HUDEP-2 (cell line): ENCODE measurements at regions not wholly inside any gene's neighbourhood (a gene's known extent, or its start where the extent isn't known, plus 50 kb on each side); places are given as distances from the start of the nearest gene placed in this dataset.

ENCODE experiments used
- DNase-seq, 76 experiments: peaks; one replicate each; lab custom pipeline; 2025; ENCODE audit not compliant: unreplicated experiment in 76 of 76; lab: John Stamatoyannopoulos, UW

DNA sequence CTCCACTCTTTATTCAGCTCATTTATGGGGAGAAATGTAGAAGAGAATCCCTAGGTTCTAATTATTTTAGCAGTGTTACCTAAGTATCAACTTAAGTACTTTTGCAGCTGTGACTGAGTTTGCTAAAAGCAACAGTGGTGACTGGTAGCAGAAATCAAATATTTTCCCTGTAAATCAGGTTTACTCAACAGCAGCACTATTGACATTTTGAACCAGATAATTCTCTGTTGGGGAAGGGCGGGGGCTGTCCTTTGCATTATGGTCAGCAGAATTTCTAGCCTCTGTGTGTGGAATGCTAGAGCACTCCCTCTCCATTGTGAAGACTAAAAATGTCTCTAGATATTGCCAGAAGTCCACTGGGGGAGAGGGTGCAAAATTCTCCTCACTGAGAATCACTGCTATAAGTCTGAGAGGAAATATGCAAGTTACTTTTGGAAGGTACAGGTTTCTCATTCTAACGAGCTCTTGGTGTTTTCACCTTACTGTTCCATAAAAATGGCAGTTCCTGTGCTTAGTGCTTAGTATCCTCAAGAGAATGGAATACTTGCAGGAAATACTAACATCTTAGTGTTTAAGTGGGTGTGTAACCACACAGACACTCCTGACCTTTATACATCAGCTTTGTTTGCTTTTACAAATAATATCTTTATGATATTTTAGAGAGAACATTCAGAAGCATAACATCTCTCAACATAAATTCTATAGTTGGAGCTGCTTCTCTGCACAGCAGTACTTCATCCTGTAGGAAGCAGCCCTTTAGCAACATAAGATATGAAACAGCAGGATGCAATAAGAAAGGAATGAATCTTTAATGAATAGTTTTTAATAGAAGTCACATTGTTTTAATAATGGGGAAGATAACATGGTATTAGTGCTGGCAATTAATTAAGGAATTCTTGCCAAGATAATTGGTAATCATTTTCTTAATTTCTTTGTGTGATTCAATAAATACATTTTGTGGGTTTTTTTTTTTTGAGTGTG, 246.5 kb upstream of the GOLIM4 start:
- no peak for DNase-seq

DNA sequence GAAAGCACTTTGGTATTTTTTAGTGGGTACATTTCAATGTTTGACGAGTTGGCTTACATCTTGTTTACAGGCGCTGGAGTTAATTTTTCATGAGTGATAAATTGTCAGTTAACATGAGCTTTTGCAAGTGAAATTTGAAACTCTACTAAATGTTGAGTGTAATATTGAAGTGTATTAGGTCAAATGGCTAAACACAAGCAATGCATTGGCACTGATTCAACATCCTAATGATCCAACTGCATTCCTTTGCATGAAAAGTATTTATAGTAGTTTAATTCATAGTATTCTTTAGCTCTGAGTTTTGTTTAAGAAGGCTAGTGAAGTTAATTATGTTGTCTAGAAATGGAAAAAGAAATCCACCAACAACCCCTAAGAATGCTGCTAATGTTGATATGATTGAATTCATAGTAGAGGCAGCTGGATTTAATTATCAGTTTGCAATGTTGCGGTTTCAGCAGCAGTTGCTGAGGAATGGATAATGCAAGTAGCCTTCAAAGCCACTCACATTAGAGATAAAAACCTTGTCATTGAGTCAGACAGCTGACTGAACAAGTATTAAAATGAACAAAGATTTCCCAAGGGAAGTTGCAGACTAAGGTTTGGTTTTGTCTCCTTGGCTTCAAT, 245.6 kb upstream of the GOLIM4 start:
- no peak for DNase-seq

DNA sequence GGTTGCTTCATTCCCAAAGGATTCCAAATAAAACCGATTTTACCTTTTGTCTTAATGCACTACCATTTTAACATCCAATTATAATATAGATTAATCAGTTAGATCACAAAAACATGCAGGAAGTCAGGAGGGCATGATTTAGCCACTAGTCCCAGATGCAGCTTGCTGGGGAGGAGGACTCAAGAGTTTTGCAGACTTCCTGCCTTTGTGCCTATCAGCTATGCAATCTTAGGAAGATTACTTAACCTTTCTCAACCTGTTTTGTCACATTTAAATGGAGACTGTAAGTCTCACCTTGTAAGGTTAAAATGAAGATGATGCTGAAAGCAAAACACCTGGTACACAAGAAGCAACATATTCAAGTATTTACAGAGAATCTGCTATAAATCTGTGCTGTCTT, 242.4 kb upstream of the GOLIM4 start:
- no peak for DNase-seq

DNA sequence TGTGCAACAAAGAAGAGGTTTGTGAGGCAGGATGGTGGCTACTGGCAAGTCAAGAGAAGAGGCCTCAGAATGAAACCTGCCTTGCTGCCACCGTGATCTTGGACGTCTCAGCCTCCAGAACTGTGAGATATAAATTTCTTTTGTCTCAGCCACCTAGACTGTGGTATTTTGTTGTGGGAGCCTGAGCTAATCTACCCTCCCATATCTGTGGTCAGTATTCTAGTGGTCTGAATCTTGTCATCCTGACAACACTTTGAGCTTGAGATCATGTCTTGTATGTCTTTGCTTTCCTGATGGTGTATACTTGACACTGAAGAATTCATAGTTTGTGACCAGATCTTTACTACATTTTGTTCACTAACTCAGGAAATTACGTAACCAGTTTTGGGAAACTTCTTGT, 240.6 kb upstream of the GOLIM4 start:
- DNase-seq: no peak

DNA sequence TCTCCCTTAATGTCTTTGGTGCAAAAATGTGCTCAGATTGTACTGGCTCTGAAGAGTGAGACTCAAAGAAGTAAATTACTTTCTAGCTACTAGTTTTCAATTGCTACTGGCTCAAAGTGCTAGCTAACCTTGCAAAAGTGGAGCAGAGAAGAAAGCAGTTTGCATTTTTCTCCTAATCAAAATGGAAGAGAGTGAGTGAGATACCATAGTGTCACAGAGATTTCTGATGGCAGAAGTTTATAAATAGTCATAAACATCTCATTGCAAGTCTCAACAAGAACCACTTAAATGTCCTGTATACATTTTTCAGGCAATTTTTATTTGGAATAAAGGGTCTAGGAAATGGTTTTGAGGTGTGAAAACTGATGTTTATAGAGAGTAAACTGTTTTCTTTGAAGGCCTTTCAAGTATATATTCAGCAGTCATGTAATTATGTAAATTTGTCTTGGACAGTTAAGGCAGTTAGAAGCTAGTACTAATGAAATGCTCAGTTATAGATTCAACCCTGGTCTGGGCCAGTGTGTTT, 237.7 kb upstream of the GOLIM4 start:
- no peak for DNase-seq

DNA sequence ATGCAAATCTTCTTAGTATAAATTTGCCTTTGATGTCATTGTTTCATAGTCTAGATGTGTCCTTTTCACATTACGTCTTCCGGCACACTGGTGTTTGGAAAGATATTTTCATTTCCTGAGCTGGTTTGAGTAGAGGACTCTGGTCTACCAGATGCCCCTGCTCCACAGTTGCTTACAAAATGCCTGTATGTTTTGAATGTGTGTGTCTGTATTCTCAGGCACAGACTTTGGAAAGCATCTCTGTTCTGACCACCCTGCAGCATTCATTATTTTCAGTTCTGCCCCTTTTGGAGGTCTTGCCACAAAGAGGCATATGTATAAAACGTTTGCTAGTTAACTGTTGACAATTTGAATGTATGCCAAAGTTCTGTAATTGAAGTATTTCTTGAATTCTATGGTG, 236.0 kb upstream of the GOLIM4 start:
- DNase-seq: no peak

DNA sequence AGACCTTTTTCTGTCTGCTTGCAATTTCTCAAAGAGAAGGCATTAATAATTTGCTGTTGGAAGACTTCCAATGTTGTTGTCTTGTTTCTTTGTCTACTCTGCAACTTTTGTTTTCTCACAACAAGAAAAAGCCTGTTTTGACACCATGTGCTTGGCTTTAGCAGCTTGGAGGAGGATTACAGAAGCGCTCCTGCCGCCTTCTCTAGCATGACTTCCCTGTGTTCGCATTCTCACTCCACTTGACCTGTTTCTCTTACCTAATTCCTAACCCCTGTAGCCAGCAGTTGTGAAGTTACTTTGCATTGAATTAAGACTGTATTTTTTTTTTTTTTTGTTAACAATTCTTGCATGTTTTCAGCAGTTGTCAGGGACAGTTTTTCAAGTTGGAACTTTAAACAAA, 235.3 kb upstream of the GOLIM4 start:
- no peak for DNase-seq

DNA sequence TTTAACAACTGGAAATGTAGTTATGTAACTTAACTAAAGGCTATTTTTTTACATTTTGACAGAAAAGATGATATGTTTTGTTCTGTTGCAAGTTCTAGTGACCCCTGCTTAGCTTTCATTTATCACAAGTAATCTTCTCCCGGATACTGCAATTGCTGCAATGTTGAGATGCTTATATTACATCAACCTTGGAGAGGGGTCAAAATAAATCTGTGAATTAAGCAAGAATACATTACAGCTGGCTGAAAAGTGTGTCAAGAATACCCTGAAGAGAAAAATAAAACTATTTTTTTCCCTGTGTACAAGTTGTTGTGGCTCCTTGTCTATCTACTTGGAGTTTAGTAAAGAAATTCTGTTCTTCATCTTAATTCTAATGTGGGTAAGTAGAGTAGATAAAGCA, 232.1 kb upstream of the GOLIM4 start:
- no peak for DNase-seq

DNA sequence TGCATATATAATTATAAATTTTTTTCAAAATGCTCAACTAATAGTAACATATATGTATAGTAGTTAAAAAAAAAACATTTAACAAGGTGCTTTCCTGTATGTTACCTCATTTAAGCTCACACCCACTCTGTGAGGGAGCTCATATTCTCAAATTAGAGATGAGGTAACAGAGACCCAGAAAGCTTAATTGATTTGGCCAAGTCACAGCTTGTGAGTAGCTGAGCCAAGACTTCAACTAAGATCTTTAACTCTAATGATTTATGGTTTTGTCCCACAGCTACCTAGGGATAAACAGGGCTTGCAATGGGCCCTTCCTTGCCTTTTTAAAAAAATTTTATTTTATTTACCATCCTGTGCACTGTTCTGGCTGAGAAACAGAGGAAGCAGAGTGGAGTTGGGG, 230.0 kb upstream of the GOLIM4 start:
- no peak for DNase-seq

DNA sequence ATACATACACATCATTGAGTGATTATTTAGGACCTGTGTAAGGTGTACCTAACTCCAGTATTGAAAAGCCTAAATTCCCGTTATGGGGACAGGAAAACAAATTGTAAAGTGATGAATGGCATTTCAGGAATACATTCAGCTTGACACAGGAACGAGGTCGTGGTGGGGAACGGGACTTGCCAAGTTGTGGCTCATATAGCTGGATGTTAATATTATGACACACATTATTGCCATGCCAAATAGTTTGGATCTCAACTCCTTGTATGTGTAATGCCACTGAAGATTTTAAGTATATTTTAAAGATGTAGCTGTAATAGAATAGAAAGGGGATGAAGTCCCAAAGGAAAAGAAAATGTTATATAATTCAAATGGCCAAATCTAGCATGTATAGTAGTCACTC, 227.2 kb upstream of the GOLIM4 start:
- DNase-seq: no peak

DNA sequence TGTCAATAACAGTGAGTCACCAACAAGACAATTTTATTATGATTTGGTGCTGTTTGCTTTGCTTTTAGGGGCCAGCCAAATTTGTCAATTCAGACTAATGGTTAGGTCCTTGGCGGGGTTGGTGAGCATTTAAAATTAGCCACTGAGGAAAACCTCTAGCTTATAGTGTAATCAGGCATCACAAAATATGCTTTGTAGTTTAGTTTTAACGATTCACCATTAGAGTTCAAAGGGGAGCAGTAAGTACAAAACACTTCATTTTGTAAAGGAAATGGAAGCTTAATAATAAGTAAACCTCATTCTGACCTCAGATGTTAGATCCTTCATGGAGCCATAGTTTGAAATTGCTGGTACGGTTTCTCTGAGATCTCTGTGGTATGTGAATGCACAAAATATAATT, 218.4 kb upstream of the GOLIM4 start:
- DNase-seq: no peak

DNA sequence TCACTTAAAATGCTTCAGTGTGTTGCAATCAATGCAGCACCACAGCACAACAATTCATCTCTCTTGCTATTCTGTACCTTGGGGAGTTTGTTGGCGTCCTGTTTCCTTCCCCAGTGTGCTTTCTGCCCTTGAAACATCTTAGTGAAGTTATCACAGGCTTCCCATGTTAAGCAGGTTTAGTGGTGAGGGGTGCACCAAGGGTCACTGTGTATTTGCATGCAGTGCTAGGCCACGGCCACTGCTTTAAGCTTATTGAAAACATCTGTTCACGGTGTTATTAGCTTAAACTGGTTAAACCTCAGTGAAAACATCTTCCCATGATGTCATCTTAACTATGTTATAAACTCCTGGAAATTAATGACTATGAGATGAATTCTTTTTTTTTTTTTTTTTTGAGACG, 217.3 kb upstream of the GOLIM4 start:
- DNase-seq: no peak

DNA sequence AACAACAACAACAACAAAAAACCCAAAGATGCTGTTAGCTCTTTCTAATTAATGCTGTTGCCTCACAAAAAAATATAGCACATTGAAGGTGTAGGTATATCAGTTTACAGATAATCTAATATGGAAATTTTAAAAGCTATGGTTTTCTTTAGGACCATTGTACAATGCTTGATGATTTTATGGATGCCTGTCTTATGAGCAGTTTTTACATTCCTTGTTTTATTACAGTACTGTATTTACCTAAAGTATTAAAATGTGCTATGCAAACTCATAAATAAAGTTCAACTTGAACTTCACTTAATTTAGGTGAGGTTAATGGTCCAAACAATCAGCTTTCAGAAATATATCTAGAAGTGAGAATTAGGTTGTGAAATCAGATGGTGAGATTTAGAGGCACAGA, 212.2 kb upstream of the GOLIM4 start:
- no peak for DNase-seq

DNA sequence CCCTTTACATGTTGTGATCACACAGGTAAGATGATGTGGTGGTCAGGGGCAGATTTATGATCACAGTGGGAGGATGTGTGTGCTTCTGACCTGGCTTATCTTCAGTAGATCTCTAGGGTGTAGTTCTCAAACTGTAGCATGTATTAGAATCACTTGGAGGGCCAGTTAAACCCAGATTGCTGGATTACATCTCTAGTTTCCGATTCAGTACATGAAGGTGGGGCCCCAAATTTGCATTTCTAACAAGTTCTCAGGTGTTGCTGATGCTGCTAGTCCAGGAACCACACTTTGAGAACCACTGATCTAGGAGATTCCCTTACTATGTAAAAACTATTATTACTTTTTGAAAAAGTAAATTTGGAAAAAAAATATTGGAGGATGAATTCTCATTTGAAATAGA, 199.3 kb upstream of the GOLIM4 start:
- DNase-seq: no peak

DNA sequence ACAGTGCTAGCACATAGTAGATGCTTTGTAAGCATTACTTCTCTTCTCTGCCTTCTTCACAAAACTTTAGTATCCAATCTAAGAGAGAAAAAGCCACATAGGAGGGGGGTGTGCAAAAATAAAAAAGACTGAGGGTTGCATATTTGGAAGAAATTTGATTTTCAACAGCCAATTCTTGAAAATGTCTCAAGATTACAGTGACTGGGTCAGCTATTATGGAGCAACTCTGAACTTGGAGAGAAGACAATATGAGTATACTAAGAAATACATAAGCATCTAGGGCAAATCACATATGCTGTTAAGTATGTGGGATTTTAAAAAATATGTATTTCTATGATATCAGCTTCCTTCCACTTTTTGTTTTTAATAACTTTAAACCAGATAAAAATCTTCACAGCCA, 196.6 kb upstream of the GOLIM4 start:
- DNase-seq: no peak

DNA sequence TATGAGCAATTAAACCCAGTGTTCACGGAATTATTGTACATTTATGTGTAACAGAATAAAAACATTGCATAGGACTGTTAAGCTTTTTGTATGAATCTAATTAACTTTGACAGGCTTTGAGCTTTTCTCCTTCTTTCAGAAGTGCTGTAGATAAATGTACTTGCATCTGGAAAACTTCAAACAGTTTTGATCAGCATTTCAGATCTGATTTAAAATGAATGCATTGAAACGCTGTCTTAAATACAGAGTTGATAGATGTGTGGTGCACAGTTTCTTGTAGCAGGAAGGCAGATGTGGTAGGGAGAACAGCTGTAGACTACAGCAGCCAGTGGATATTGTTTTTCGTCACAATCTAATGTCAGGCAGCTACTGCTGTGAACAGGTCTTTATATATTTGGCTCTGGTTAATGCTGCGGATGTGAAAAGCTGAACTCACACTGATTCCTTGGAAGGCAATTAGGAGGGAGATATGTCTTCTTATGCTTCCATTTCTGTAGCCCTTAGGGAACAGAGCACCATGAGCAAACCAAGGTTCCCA, 193.8 kb upstream of the GOLIM4 start:
- no peak for DNase-seq

DNA sequence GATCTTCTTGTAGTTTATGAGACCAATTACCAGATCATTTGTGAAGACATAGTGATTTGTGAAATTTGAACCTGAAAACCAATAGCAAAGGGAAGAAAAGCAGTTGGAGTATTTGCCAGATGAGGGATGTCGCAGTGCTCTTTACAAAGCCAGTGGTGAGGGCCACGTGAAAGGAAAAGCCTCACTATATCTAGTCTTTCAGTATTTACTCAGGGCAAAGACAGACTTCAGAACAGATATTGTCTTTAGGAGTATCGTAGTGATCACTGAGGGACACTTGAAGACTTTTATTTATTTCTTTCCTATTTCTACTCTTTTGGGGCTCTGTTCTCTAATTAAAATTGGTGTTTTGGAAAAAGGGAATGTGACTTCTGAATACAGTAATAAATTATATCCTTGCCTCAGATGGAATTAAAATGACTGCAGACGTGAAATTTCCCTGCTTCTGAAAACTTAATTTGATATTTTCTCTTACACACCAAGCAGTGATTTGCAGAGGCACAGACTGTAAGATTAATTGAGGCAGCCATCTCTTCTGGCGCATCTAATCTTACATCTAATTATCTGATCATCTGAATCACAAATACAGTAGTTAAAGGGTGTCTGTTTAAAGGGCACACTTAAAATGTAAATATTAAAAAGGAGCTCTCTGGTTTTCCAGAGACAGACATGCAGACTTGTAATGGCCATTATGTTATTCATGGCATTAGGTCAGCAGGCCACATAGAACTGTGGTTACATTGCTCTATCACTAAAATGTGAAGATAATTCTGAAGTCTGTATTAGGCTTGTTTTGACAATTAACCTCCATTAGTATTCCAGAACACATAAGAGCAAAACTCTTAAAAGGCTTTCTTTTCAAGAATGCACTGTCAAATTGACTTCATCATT, 193.0 kb upstream of the GOLIM4 start:
- DNase-seq: no peak

DNA sequence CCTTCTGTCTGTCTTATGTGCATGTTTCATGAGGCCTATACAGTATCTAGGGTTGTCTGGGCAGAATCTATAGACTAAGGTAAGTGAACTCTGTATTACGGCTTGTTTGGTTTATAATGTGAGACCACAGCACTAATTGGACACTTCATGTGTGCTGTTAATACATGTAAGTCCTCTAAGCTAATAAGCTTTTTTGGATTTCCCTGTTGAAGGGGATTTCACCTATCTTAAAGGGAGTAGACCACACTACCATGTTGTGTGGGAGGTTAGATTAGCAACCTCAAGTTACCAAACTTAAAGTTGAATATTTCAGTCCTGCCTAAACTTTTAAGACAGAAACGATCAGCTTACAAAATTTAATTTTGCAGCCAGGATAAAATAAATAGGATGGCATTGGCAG, 189.8 kb upstream of the GOLIM4 start:
- no peak for DNase-seq

DNA sequence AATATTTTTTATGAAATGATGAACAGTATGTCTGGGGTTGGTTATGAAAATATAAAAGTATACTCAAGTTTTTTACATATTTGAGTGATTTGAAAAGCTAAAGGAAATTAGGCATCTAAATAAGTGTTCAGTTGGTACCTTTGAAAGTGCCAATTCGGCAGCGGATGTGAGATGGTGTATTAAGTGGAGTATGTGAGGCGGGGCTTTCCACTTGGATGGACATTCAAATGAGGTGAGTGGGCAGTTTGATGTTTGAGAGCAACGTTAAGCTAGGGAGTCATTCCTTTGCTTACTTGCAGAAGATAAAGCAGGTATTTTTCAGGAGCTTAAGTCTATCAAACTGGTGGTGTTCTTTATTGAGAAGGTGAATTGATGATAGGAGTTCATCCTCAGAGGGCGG, 189.0 kb upstream of the GOLIM4 start:
- no peak for DNase-seq

DNA sequence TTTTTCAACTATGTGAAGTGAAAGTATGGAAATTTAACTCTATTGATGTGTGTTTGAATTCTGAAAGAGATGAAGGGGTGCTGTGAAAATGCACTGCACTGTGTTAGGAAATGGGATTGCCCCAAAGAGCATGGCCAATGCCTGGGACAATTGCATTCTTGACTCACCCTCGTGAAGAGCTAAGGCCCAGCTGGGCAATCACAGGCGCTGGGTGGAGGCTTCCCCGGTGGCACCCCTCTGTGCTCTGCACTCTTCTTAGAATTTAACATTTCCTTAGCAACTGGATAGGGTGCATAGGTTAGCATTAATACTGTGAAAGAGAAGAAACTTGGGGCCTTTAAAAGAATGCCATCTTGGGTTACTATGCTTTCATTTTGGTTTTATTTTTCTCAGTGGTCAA, 179.9 kb upstream of the GOLIM4 start:
- DNase-seq: no peak

DNA sequence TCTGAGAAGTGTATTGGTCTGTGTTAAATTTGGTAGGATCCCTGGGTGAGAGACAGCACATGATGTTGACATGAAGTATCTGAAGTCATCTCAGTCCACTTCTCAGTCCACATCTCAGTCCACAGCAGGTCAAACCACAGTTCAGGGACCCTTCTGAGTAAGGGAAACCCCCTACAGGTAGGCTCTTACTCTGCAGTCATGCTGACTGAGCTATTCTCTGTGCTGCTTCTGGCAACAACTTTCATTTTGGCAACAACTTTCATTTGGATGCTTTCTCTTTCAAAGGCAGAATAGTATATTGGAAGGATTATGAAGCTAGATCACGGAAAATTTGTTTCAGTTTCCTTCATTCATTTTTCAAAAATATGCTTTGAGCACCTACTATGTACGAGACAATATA, 178.2 kb upstream of the GOLIM4 start:
- DNase-seq: no peak
